Activated CD8-positive, alpha-beta T cell treated with anti-CD3 and anti-CD28 coated beads for 36 hours (primary cell): ENCODE measurements at regions not wholly inside any gene's neighbourhood (a gene's known extent, or its start where the extent isn't known, plus 50 kb on each side); places are given as distances from the start of the nearest gene placed in this dataset.

ENCODE experiments used
- ATAC-seq: fragments of 200-7000 bp; cut with Tn5 transposase; one replicate; pipeline ENCODE4 v1.10.0; 2021; ENCODE audit warnings: mild to moderate bottlenecking, moderate library complexity
- CTCF ChIA-PET: fragments of 350-600 bp; sonication (Branson Sonifier 250); formaldehyde crosslinking; loops from one replicate; lab custom pipeline; 2021; ENCODE audit warnings: antibody characterized with exemption; lab: Charles Lee
- POLR2A ChIA-PET: fragments of 350-600 bp; sonication (Branson Sonifier 250); formaldehyde crosslinking; loops from one replicate; lab custom pipeline; 2021; ENCODE audit warnings: antibody characterized with exemption; lab: Charles Lee
- DNase-seq: peaks from one replicate; pipeline ENCODE4 v3.0.0-alpha.2; 2020
- H3K27ac Mint-ChIP-seq: one replicate; pipeline ENCODE4 v1.8.0; 2021; ENCODE audit warnings: mild to moderate bottlenecking, mixed read lengths
- H3K27me3 Mint-ChIP-seq: one replicate; pipeline ENCODE4 v1.8.0; 2021; ENCODE audit warnings: mixed read lengths
- H3K36me3 Mint-ChIP-seq: one replicate; pipeline ENCODE4 v1.8.0; 2021; ENCODE audit warnings: low read depth, mixed read lengths
- H3K4me1 Mint-ChIP-seq: one replicate; pipeline ENCODE4 v1.8.0; 2021; ENCODE audit warnings: low read depth, mixed read lengths
- H3K4me3 Mint-ChIP-seq: one replicate; pipeline ENCODE4 v1.8.0; 2021; ENCODE audit warnings: mild to moderate bottlenecking, moderate library complexity, mixed read lengths
- H3K9me3 Mint-ChIP-seq: one replicate; pipeline ENCODE4 v1.8.0; 2021; ENCODE audit warnings: mixed read lengths
- CTCF ChIP-seq: fragments of 200-600 bp; IDR thresholded peaks from one replicate; pipeline ENCODE4 v1.8.0; 2022; ENCODE audit warnings: antibody characterized with exemption, mild to moderate bottlenecking
- intact Hi-C: fragments of 100-400 bp; cut with micrococcal nuclease; formaldehyde crosslinking; loops from one replicate; pipeline ENCODE4 v1.10.0; 2022

DNA sequence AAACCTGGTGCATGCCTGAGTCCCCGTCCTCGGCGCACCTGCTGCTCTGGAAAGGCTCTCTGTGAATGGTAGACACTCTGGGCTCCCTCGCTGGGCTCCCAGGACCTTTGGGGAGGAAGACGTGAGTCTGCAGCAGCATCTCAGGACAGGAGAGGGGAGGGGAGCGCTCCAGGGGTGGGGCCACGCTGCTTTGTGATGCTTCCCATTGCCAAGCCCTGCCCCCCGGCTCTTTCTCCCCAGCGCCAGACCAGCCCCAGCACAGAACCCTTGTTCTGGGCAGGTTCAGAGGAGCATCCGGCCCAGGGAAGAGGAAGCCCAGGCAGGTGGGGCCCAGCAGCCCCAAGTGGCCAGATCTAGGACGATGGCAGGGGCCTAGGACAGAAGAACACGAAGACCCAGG is 111.2 kb downstream of the BRD1 start:
- intact Hi-C loops = no loop called here
- Mint-ChIP-seq H3K9me3 (no peaks in the 10 kb centered on the region), H3K36me3 (no peaks in the 10 kb centered on the region), H3K4me3 (no peak overlapping the region), H3K27me3 (peaks cover 4% of the 10 kb centered on the region), H3K4me1 (no peaks in the 10 kb centered on the region), H3K27ac (no peak overlapping the region)
- ATAC-seq (no peak), DNase-seq (no peak)
- ChIA-PET POLR2A (no interaction called here), CTCF (no interaction called here)
- TF ChIP-seq CTCF = no peak

DNA sequence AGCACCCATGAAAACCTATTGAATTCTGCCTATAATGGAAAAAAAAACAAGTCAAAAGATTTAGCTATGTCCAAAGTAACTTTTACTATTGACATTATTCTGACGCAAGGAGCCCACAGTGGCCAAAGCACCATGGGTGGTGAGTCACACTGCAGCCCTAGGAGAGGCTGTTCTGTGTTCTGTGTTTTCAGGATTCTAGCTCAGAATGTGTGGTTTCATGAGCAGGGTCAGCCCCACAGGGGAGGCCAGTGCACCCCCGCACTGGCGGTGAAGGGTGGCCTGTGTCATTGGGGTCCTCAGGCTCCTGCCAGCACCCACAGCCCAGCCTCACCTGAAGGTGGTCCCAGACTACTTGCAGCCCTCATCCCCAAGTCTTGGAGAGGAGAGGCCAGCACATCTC is 112.2 kb downstream of the BRD1 start:
- Mint-ChIP-seq H3K9me3 (peaks cover 3% of the 10 kb centered on the region), H3K27ac (no peak overlapping the region), H3K4me3 (no peak overlapping the region), H3K4me1 (no peaks in the 10 kb centered on the region), H3K27me3 (peaks cover 14% of the 10 kb centered on the region), H3K36me3 (no peaks in the 10 kb centered on the region)
- no peak for ATAC-seq
- no peak for TF ChIP-seq CTCF
- ChIA-PET CTCF (no interaction called here), POLR2A (no interaction called here)
- no peak for DNase-seq
- intact Hi-C loops = no loop called here

- DNase-seq = no peak
- POLR2A ChIA-PET = no interaction called here
- intact Hi-C loops = no loop called here
- CTCF ChIA-PET = interaction anchor here (1.2 kb wide), 1 partner anchor 11 kb away, joined by 5 read pairs; no protein-coding TSS in a partner anchor
- H3K4me1 Mint-ChIP-seq = no peaks in the 10 kb centered on the region
- peaks cover 9% of the 10 kb centered on the region for H3K9me3 Mint-ChIP-seq
- TF ChIP-seq CTCF = no peak
- no peak overlapping the region for H3K4me3 Mint-ChIP-seq
- no peak overlapping the region for H3K27ac Mint-ChIP-seq
- no peak for ATAC-seq
- H3K36me3 Mint-ChIP-seq = no peaks in the 10 kb centered on the region
- peaks cover 26% of the 10 kb centered on the region for H3K27me3 Mint-ChIP-seq
Measured at GRCh38 chr22:49713003-49713402, 114.7 kb downstream of the BRD1 start.

DNA sequence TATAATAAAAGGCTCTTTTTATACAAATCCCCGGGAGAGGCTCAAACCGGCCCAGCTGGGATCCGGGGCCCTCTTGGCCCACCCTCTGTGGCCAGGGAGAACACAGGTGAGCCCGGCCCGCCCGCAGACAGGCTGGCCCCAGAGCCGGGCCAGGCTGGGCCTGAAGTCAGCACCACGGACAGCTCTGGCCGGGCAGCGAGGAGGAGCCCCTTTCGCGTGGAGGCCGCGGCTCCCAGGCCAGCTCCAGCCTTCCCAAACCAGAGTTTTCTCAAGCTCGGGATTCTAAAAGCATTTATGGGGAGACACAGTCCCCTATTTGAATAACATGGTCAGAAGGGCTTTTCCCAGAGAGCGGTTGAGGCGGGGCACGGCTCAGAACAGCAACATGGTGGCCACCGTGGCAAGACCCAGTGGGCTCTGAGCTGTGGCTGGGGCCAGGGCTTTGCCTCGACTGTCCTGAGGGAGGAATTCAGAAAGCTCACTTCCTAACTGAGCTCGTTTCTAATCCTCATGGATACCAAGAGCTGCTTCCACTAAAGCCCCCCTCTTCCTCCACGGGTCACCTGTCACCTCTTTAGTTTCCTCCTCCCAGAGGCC is 115.4 kb downstream of the BRD1 start:
- Mint-ChIP-seq H3K9me3 (peaks cover 9% of the 10 kb centered on the region), H3K4me1 (no peaks in the 10 kb centered on the region), H3K36me3 (no peaks in the 10 kb centered on the region), H3K27ac (no peak overlapping the region), H3K4me3 (no peak overlapping the region), H3K27me3 (peaks cover 28% of the 10 kb centered on the region)
- DNase-seq = no peak
- no peak for TF ChIP-seq CTCF
- POLR2A ChIA-PET = no interaction called here
- intact Hi-C loops = no loop called here
- ATAC-seq = no peak
- CTCF ChIA-PET = interaction anchor here (1.2 kb wide), 1 partner anchor 11 kb away, joined by 5 read pairs; no protein-coding TSS in a partner anchor

DNA sequence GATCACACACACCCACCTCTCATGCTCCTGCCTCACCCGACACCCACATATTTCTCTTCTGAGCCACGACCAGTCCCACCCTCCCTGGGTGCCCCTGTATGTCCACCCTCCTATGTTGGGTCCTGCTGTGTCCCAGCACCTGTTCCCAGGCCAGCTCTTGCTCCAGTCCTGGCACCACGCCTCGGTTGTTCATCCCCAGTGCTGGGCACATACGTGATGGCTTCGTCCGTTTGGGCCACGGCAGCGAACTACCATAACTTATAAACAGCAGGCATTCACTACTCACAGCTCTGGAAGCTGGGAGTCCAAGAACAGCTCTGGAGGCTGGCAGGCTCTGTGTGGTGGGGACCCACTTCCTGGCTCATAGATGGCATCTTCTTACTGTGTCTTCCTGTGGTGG is 116.9 kb downstream of the BRD1 start:
- DNase-seq (no peak), ATAC-seq (no peak)
- ChIA-PET POLR2A (no interaction called here), CTCF (interaction anchor here (0.8 to 1.1 kb wide), 2 partner anchors 9 to 57 kb away, joined by 3 read pairs; no protein-coding TSS in a partner anchor)
- TF ChIP-seq CTCF = no peak
- H3K36me3 Mint-ChIP-seq = no peaks in the 10 kb centered on the region
- H3K9me3 Mint-ChIP-seq = peaks cover 9% of the 10 kb centered on the region
- H3K4me1 Mint-ChIP-seq = peaks cover 3% of the 10 kb centered on the region
- H3K4me3 Mint-ChIP-seq = no peak overlapping the region
- no peak overlapping the region for H3K27ac Mint-ChIP-seq
- intact Hi-C loops = no loop called here
- H3K27me3 Mint-ChIP-seq = peaks cover 31% of the 10 kb centered on the region
